SK-N-SH (cell line): ENCODE measurements at regions not wholly inside any gene's neighbourhood (a gene's known extent, or its start where the extent isn't known, plus 50 kb on each side); places are given as distances from the start of the nearest gene placed in this dataset.

Experiments used
- CTCF ChIA-PET: fragments of 300-600, 350-600 bp; formaldehyde crosslinking; extraction: SDS; loops from one replicate; lab custom pipeline; 2021; lab: Yijun Ruan, JAX
- POLR2A ChIA-PET: fragments of 350-600 bp; sonication (Branson Sonifier 250); formaldehyde crosslinking; extraction: SDS; loops from one replicate; lab custom pipeline; 2020; ENCODE audit warnings: antibody characterized with exemption, inconsistent platforms; lab: Yijun Ruan, JAX
- DNase-seq: peaks from one replicate; pipeline ENCODE4 v3.0.0; 2012
- H2AFZ ChIP-seq: fragments of 200-600 bp; sonication (generic); 2 replicates; pipeline ENCODE4 v1.8.1; 2016; ENCODE audit warnings: antibody characterized with exemption, mild to moderate bottlenecking, low read depth
- H3F3A ChIP-seq: fragments of 200-600 bp; sonication (generic); replicated peaks from 2 replicates; pipeline ENCODE3; 2016; ENCODE audit warnings: antibody characterized with exemption, mild to moderate bottlenecking; ENCODE audit not compliant: insufficient read depth
- H3K27ac ChIP-seq, 2 experiments: fragments of 200-500 bp in 1 of 2; fragments of 200-600 bp in 1 of 2; sonication (Bioruptor generic) in 1 of 2; sonication (generic), shearing (Covaris generic) in 1 of 2; 2 replicates each; pipeline versions ENCODE4 v1.5.1 to v1.6.1; 2014 to 2016; ENCODE audit warnings: low read depth in 2 of 2, inconsistent platforms in 1 of 2, low read length in 1 of 2, mild to moderate bottlenecking in 1 of 2, mixed read lengths in 1 of 2
- H3K27me3 ChIP-seq: fragments of 200-600 bp; sonication (generic), shearing (Covaris generic); 2 replicates; pipeline ENCODE4 v1.6.1; 2016; ENCODE audit warnings: mixed run types; ENCODE audit not compliant: insufficient read depth
- H3K36me3 ChIP-seq, 2 experiments: fragments of 200-500 bp in 1 of 2; fragments of 200-600 bp in 1 of 2; sonication (Bioruptor generic) in 1 of 2; sonication (generic) in 1 of 2; replicated peaks in 1 of 2; 2 replicates each; pipeline versions ENCODE3 to v1.5.1; 2014 to 2016; ENCODE audit warnings: low read length in 1 of 2, mild to moderate bottlenecking in 1 of 2; ENCODE audit not compliant: insufficient read depth in 2 of 2, control insufficient read depth in 1 of 2
- H3K4me1 ChIP-seq, 2 experiments: fragments of 200-500 bp in 1 of 2; fragments of 200-600 bp in 1 of 2; sonication (Bioruptor generic) in 1 of 2; sonication (generic), shearing (Covaris generic) in 1 of 2; 2 replicates each; pipeline versions ENCODE4 v1.5.1 to v1.6.1; 2014 to 2016; ENCODE audit warnings: low read depth in 1 of 2, low read length in 1 of 2, mixed run types in 1 of 2; ENCODE audit not compliant: insufficient read depth in 2 of 2, control insufficient read depth in 1 of 2
- H3K4me2 ChIP-seq: fragments of 200-600 bp; sonication (generic), shearing (Covaris generic); 2 replicates; pipeline ENCODE4 v1.6.1; 2017; ENCODE audit warnings: mixed run types
- H3K4me3 ChIP-seq, 2 experiments: fragments of 200-500 bp in 1 of 2; fragments of 200-600 bp in 1 of 2; sonication (Bioruptor generic) in 1 of 2; sonication (generic), shearing (Covaris generic) in 1 of 2; 2 replicates each; pipeline versions ENCODE4 v1.5.1 to v1.8.1; 2014 to 2016; ENCODE audit warnings: low read depth in 2 of 2, inconsistent platforms in 1 of 2, low read length in 1 of 2, mild to moderate bottlenecking in 1 of 2, mixed read lengths in 1 of 2, moderate library complexity in 1 of 2
- H3K79me2 ChIP-seq: fragments of 200-600 bp; sonication (generic); 2 replicates; pipeline ENCODE4 v1.8.1; 2017; ENCODE audit warnings: mild to moderate bottlenecking; ENCODE audit not compliant: insufficient read depth
- H3K9ac ChIP-seq: fragments of 200-600 bp; sonication (generic); 2 replicates; pipeline ENCODE4 v1.6.1; 2017; ENCODE audit warnings: mixed run types
- H3K9me2 ChIP-seq: fragments of 200-600 bp; sonication (generic); 2 replicates; pipeline ENCODE4 v1.6.1; 2017; ENCODE audit warnings: mixed run types
- H3K9me3 ChIP-seq: fragments of 200-600 bp; sonication (generic); 2 replicates; pipeline ENCODE4 v1.6.1; 2017; ENCODE audit warnings: mixed run types, mild to moderate bottlenecking, moderate library complexity
- H4K20me1 ChIP-seq: fragments of 200-600 bp; sonication (generic); 2 replicates; pipeline ENCODE4 v1.6.1; 2017; ENCODE audit warnings: mild to moderate bottlenecking, mixed run types; ENCODE audit not compliant: insufficient read depth
- CHD2 ChIP-seq: fragments of 150-350 bp; IDR thresholded peaks from 2 replicates; pipeline ENCODE4 v1.6.1; 2018; ENCODE audit warnings: low read length; ENCODE audit not compliant: partially characterized antibody
- EP300 ChIP-seq, 2 experiments: IDR thresholded peaks; 2 replicates each; pipeline versions ENCODE4 v1.4.0 to v1.6.1; 2012; ENCODE audit warnings: borderline replicate concordance in 1 of 2, low read depth in 1 of 2, low read length in 1 of 2
- EZH2phosphoT487 ChIP-seq: fragments of 200-600 bp; sonication (generic); IDR thresholded peaks from 2 replicates; pipeline ENCODE4 v1.6.1; 2017; ENCODE audit warnings: low read depth, mixed run types, mild to moderate bottlenecking, antibody characterized with exemption, moderate library complexity, borderline replicate concordance
- GATA2 ChIP-seq: sonication (generic); formaldehyde crosslinking; IDR thresholded peaks from 2 replicates; pipeline ENCODE4 v1.5.0; 2020; ENCODE audit warnings: mild to moderate bottlenecking, missing genetic modification reagents
- JUND ChIP-seq: IDR thresholded peaks from 2 replicates; pipeline ENCODE4 v1.4.0; 2012
- NFIC ChIP-seq: IDR thresholded peaks from 2 replicates; pipeline ENCODE4 v1.4.0; 2012; ENCODE audit warnings: borderline replicate concordance
- RXRA ChIP-seq: IDR thresholded peaks from 2 replicates; pipeline ENCODE4 v1.4.0; 2012; ENCODE audit warnings: low read depth, mild to moderate bottlenecking, borderline replicate concordance
- SIN3A ChIP-seq: IDR thresholded peaks from 2 replicates; pipeline ENCODE4 v1.6.1; 2012; ENCODE audit warnings: low read depth, mild to moderate bottlenecking, low read length, moderate library complexity, borderline replicate concordance
- SMC3 ChIP-seq: IDR thresholded peaks from 2 replicates; pipeline ENCODE4 v1.6.1; 2012; ENCODE audit warnings: low read depth, low read length, improper control_type of control experiment
- WGBS: methylation state at CpG from one replicate; pipeline ENCODE4 v1.1.6; 2017; ENCODE audit warnings: low lambda C conversion rate; 5-methylcytosine and 5-hydroxymethylcytosine counted together
- TF ChIP-seq, protein P1 (sequence below): IDR thresholded peaks from 2 replicates; pipeline ENCODE4 v1.4.0; 2012; ENCODE audit warnings: low read depth, borderline replicate concordance

GRCh38 chr14:62373944-62374343 lies 611.7 kb downstream of the SNAPC1 start:
- H3F3A ChIP-seq = no peaks in the 10 kb centered on the region
- no peak overlapping the region for H3K4me2 ChIP-seq
- no peaks in the 10 kb centered on the region for H3K4me1 ChIP-seq
- no peak overlapping the region for H3K9ac ChIP-seq
- no peak overlapping the region for H2AFZ ChIP-seq
- ChIA-PET CTCF (no interaction called here), POLR2A (no interaction called here)
- H3K4me3 ChIP-seq = no peak overlapping the region
- no peaks in the 10 kb centered on the region for H3K9me3 ChIP-seq
- no peaks in the 10 kb centered on the region for H3K79me2 ChIP-seq
- no peaks in the 10 kb centered on the region; the same call in 1 of the 2 replicates for H3K27me3 ChIP-seq
- DNase-seq = no peak
- TF ChIP-seq EZH2phosphoT487 (no peak), SMC3 (no peak), RXRA (no peak), EP300 (IDR thresholded peaks at IDR 0.05; ENCODE audit: borderline replicate concordance in 1 of 2, low read depth in 1 of 2, low read length in 1 of 2) (no peak), CHD2 (no peak), NFIC (no peak)
- TF ChIP-seq, protein P1, sequence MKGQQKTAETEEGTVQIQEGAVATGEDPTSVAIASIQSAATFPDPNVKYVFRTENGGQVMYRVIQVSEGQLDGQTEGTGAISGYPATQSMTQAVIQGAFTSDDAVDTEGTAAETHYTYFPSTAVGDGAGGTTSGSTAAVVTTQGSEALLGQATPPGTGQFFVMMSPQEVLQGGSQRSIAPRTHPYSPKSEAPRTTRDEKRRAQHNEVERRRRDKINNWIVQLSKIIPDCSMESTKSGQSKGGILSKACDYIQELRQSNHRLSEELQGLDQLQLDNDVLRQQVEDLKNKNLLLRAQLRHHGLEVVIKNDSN = no peak
- no peaks in the 10 kb centered on the region for H3K9me2 ChIP-seq
- no peaks in the 10 kb centered on the region for H4K20me1 ChIP-seq
- H3K36me3 ChIP-seq = no peaks in the 10 kb centered on the region
- no peak overlapping the region for H3K27ac ChIP-seq

GRCh38 chr14:62378057-62378456 lies 615.8 kb downstream of the SNAPC1 start:
- H3K9me2 ChIP-seq = no peaks in the 10 kb centered on the region
- H3K4me3 ChIP-seq = no peak overlapping the region
- H3K36me3 ChIP-seq = no peaks in the 10 kb centered on the region
- H3K79me2 ChIP-seq = no peaks in the 10 kb centered on the region
- no peak overlapping the region for H3K9ac ChIP-seq
- no peaks in the 10 kb centered on the region for H4K20me1 ChIP-seq
- WGBS = 0% methylated on average over 2 of the region's 2 CpGs
- no peak overlapping the region for H2AFZ ChIP-seq
- no peaks in the 10 kb centered on the region for H3K4me1 ChIP-seq
- no peaks in the 10 kb centered on the region for H3K9me3 ChIP-seq
- no peak for DNase-seq
- H3K27me3 ChIP-seq = no peaks in the 10 kb centered on the region
- no peak overlapping the region for H3K27ac ChIP-seq
- ChIA-PET POLR2A (no interaction called here), CTCF (no interaction called here)
- no peak for TF ChIP-seq RXRA
- TF ChIP-seq JUND = no peak
- no peak for TF ChIP-seq SIN3A
- no peak for TF ChIP-seq SMC3
- TF ChIP-seq GATA2 (CRISPR knock-in tag) = no peak
- TF ChIP-seq, protein P1 = no peak
- H3K4me2 ChIP-seq = no peak overlapping the region
- H3F3A ChIP-seq = no peaks in the 10 kb centered on the region
